ENCODE measurements at regions not wholly inside any gene's neighbourhood (a gene's known extent, or its start where the extent isn't known, plus 50 kb on each side); places are given as distances from the start of the nearest gene placed in this dataset.

DNA sequence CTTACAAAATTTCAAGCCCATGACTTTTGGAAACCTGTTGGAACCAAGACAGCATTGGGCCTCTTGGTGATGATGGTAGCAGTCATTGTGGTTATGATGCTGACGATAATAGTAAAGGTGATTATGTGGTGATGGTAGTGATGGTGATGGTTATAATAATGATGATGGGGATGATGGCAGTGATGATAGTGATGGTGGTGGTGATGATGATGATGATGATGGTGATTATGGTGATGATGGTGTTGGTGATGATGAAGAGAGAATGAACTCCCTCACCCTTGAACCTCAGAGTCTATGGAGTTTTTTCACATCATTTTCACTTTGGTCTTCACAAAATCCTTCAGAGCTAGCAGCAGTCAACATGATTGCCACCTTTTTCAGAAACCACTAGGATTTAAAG lies 105.3 kb upstream of the ASIC2 start:
- no peaks in the 10 kb centered on the region for H4K20me1 ChIP-seq (ENCODE audit: insufficient read depth, low read length)
- TF ChIP-seq, protein P1, sequence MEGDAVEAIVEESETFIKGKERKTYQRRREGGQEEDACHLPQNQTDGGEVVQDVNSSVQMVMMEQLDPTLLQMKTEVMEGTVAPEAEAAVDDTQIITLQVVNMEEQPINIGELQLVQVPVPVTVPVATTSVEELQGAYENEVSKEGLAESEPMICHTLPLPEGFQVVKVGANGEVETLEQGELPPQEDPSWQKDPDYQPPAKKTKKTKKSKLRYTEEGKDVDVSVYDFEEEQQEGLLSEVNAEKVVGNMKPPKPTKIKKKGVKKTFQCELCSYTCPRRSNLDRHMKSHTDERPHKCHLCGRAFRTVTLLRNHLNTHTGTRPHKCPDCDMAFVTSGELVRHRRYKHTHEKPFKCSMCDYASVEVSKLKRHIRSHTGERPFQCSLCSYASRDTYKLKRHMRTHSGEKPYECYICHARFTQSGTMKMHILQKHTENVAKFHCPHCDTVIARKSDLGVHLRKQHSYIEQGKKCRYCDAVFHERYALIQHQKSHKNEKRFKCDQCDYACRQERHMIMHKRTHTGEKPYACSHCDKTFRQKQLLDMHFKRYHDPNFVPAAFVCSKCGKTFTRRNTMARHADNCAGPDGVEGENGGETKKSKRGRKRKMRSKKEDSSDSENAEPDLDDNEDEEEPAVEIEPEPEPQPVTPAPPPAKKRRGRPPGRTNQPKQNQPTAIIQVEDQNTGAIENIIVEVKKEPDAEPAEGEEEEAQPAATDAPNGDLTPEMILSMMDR (IDR thresholded peaks at IDR 0.05; ENCODE audit: low read depth, low read length): no peak
- no peak for TF ChIP-seq EZH2phosphoT487 (IDR thresholded peaks at IDR 0.05; ENCODE audit: low read depth)
- no peaks in the 10 kb centered on the region for H3K79me2 ChIP-seq (ENCODE audit: low read length)
- H3K9me3 ChIP-seq (ENCODE audit: insufficient read depth, low read length): no peaks in the 10 kb centered on the region
- H3K4me3 ChIP-seq (ENCODE audit: low read length): no peak overlapping the region
- no peak overlapping the region for H3K27ac ChIP-seq (ENCODE audit: low read length)
- no peak overlapping the region for H3K4me2 ChIP-seq (ENCODE audit: low read length)
- H3K27me3 ChIP-seq (ENCODE audit: low read depth, low read length): no peaks in the 10 kb centered on the region; the same call in 1 of the 2 replicates
- H3K9ac ChIP-seq (ENCODE audit: low read length): no peak overlapping the region
- H3K4me1 ChIP-seq (ENCODE audit: low read length): no peaks in the 10 kb centered on the region
- no peaks in the 10 kb centered on the region for H3K36me3 ChIP-seq (replicated peaks; ENCODE audit: low read depth, low read length)
- no peak overlapping the region for H2AFZ ChIP-seq (ENCODE audit: low read depth, low read length)

- Histone ChIP-seq H3K9me3 (ENCODE audit: insufficient read depth, low read length) (no peaks in the 10 kb centered on the region), H3K9ac (ENCODE audit: low read length) (no peak overlapping the region), H3K4me2 (ENCODE audit: low read length) (no peak overlapping the region), H2AFZ (ENCODE audit: low read depth, low read length) (no peak overlapping the region), H3K36me3 (replicated peaks; ENCODE audit: low read depth, low read length) (no peaks in the 10 kb centered on the region), H3K27ac (ENCODE audit: low read length) (no peak overlapping the region), H3K4me3 (ENCODE audit: low read length) (no peak overlapping the region), H3K79me2 (ENCODE audit: low read length) (no peaks in the 10 kb centered on the region), H3K27me3 (ENCODE audit: low read depth, low read length) (peaks cover 5% of the 10 kb centered on the region; the same call in 1 of the 2 replicates), H4K20me1 (ENCODE audit: insufficient read depth, low read length) (no peaks in the 10 kb centered on the region), H3K4me1 (ENCODE audit: low read length) (no peaks in the 10 kb centered on the region)
- no peak for TF ChIP-seq EZH2phosphoT487 (IDR thresholded peaks at IDR 0.05; ENCODE audit: low read depth)
These were observed 108.2 kb upstream of the ASIC2 start for GRCh38 chr17:33401249-33401648.

DNA sequence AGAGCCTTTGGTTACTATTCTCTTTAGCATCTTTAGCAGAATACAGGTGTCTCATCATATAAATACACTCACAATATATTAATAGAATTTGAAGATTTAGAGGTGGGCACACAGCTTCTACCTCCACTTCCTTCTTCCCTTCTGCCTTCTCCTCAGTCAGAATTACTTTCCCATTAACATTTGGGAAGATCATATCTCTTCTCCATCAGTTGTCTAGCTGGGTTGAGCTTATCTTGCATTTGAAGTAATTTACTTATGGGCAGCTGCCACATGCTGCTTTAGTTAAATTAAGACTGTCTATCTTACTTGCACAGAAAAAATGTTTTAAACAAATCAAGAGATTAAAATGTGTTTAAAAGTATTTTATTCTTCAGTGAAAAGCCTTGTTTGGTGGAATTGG lies 110.1 kb upstream of the ASIC2 start:
- no peaks in the 10 kb centered on the region for H3K36me3 ChIP-seq (replicated peaks; ENCODE audit: low read depth, low read length)
- no peak overlapping the region for H3K4me2 ChIP-seq (ENCODE audit: low read length)
- H3K4me1 ChIP-seq (ENCODE audit: low read length): no peaks in the 10 kb centered on the region
- H3K27me3 ChIP-seq (ENCODE audit: low read depth, low read length): peaks cover 17% of the 10 kb centered on the region; the same call in 1 of the 2 replicates
- no peaks in the 10 kb centered on the region for H4K20me1 ChIP-seq (ENCODE audit: insufficient read depth, low read length)
- H3K9ac ChIP-seq (ENCODE audit: low read length): no peak overlapping the region
- H3K9me3 ChIP-seq (ENCODE audit: insufficient read depth, low read length): no peaks in the 10 kb centered on the region
- H2AFZ ChIP-seq (ENCODE audit: low read depth, low read length): no peak overlapping the region
- no peak overlapping the region for H3K27ac ChIP-seq (ENCODE audit: low read length)
- H3K4me3 ChIP-seq (ENCODE audit: low read length): no peak overlapping the region
- TF ChIP-seq, protein P1 (IDR thresholded peaks at IDR 0.05; ENCODE audit: low read depth, low read length): no peak
- no peaks in the 10 kb centered on the region for H3K79me2 ChIP-seq (ENCODE audit: low read length)

- no peak overlapping the region for H3K9ac ChIP-seq (ENCODE audit: low read length)
- H4K20me1 ChIP-seq (ENCODE audit: insufficient read depth, low read length): no peaks in the 10 kb centered on the region
- no peaks in the 10 kb centered on the region for H3K4me1 ChIP-seq (ENCODE audit: low read length)
- no peaks in the 10 kb centered on the region for H3K79me2 ChIP-seq (ENCODE audit: low read length)
- no peaks in the 10 kb centered on the region for H3K36me3 ChIP-seq (replicated peaks; ENCODE audit: low read depth, low read length)
- H3K9me3 ChIP-seq (ENCODE audit: insufficient read depth, low read length): no peaks in the 10 kb centered on the region
- no peak overlapping the region for H2AFZ ChIP-seq (ENCODE audit: low read depth, low read length)
- peaks cover 20% of the 10 kb centered on the region for H3K27me3 ChIP-seq (ENCODE audit: low read depth, low read length)
- no peak overlapping the region for H3K27ac ChIP-seq (ENCODE audit: low read length)
- H3K4me2 ChIP-seq (ENCODE audit: low read length): no peak overlapping the region
- TF ChIP-seq, protein P1 (IDR thresholded peaks at IDR 0.05; ENCODE audit: low read depth, low read length): no peak
- TF ChIP-seq EZH2phosphoT487 (IDR thresholded peaks at IDR 0.05; ENCODE audit: low read depth): no peak
- H3K4me3 ChIP-seq (ENCODE audit: low read length): no peak overlapping the region
These were observed 111.2 kb upstream of the ASIC2 start for GRCh38 chr17:33404070-33404819.

Measured in OCI-LY3 (cell line).